MM.1S (cell line): ENCODE measurements at regions not wholly inside any gene's neighbourhood (a gene's known extent, or its start where the extent isn't known, plus 50 kb on each side); places are given as distances from the start of the nearest gene placed in this dataset.

Source experiments
- DNase-seq: peaks from one replicate; pipeline ENCODE4 v3.0.0-alpha.2; 2015
- H2AFZ ChIP-seq: fragments of 300-600 bp; sonication (generic); 2 replicates; pipeline ENCODE4 v1.6.0; 2016; ENCODE audit warnings: antibody characterized with exemption, low read length
- H3F3A ChIP-seq: fragments of 300-600 bp; sonication (generic); 2 replicates; pipeline ENCODE4 v1.6.1; 2016; ENCODE audit warnings: mild to moderate bottlenecking, antibody characterized with exemption, low read length, moderate library complexity, mixed read lengths; ENCODE audit not compliant: insufficient read depth
- H3K27ac ChIP-seq: fragments of 300-600 bp; sonication (generic); 2 replicates; pipeline ENCODE4 v1.5.1; 2016; ENCODE audit warnings: mild to moderate bottlenecking, low read length
- H3K27me3 ChIP-seq: fragments of 300-600 bp; sonication (generic); replicated peaks from 2 replicates; pipeline ENCODE4 v1.6.0; 2016; ENCODE audit warnings: low read length; ENCODE audit not compliant: insufficient read depth
- H3K36me3 ChIP-seq: fragments of 300-600 bp; sonication (generic); replicated peaks from 2 replicates; pipeline ENCODE4 v1.6.1; 2016; ENCODE audit warnings: mild to moderate bottlenecking, low read length, mixed read lengths; ENCODE audit not compliant: insufficient read depth
- H3K4me1 ChIP-seq: fragments of 300-600 bp; sonication (generic); 2 replicates; pipeline ENCODE4 v1.6.1; 2016; ENCODE audit warnings: low read length, mixed read lengths
- H3K4me2 ChIP-seq: fragments of 300-600 bp; sonication (generic); 2 replicates; pipeline ENCODE4 v1.6.0; 2016; ENCODE audit warnings: low read depth, low read length
- H3K4me3 ChIP-seq: fragments of 300-600 bp; sonication (generic); 2 replicates; pipeline ENCODE4 v1.5.1; 2016; ENCODE audit warnings: low read length, mixed read lengths
- H3K79me2 ChIP-seq: fragments of 300-600 bp; sonication (generic); 2 replicates; pipeline ENCODE4 v1.6.1; 2016; ENCODE audit warnings: mixed run types, low read length, mixed read lengths
- H3K9ac ChIP-seq: fragments of 300-600 bp; sonication (generic); 2 replicates; pipeline ENCODE4 v1.6.1; 2016; ENCODE audit warnings: low read length, mixed read lengths
- H3K9me2 ChIP-seq: fragments of 300-600 bp; sonication (generic); replicated peaks from 2 replicates; pipeline ENCODE4 v1.6.1; 2016; ENCODE audit warnings: mild to moderate bottlenecking, low read length, mixed read lengths; ENCODE audit not compliant: insufficient read depth
- H3K9me3 ChIP-seq: fragments of 300-600 bp; sonication (generic); replicated peaks from 2 replicates; pipeline ENCODE4 v1.6.1; 2016; ENCODE audit warnings: mild to moderate bottlenecking, low read length, mixed read lengths; ENCODE audit not compliant: insufficient read depth
- H4K20me1 ChIP-seq: fragments of 300-600 bp; sonication (generic); 2 replicates; pipeline ENCODE4 v1.6.1; 2016; ENCODE audit warnings: mild to moderate bottlenecking, low read length, moderate library complexity, mixed read lengths; ENCODE audit not compliant: insufficient read depth
- EZH2 ChIP-seq: fragments of 300-600 bp; sonication (generic); optimal IDR thresholded peaks from 2 replicates; pipeline ENCODE3; 2017; ENCODE audit warnings: low read depth, mild to moderate bottlenecking, antibody characterized with exemption, low read length, mixed read lengths
- EZH2phosphoT487 ChIP-seq: fragments of 300-600 bp; sonication (generic); IDR thresholded peaks from 2 replicates; pipeline ENCODE4 v1.6.1; 2018; ENCODE audit warnings: antibody characterized with exemption, low read length
- TF ChIP-seq, protein P1 (sequence below): fragments of 300-600 bp; sonication (generic); IDR thresholded peaks from 2 replicates; pipeline ENCODE4 v1.5.1; 2016; ENCODE audit warnings: antibody characterized with exemption, low read length, mixed read lengths

DNA sequence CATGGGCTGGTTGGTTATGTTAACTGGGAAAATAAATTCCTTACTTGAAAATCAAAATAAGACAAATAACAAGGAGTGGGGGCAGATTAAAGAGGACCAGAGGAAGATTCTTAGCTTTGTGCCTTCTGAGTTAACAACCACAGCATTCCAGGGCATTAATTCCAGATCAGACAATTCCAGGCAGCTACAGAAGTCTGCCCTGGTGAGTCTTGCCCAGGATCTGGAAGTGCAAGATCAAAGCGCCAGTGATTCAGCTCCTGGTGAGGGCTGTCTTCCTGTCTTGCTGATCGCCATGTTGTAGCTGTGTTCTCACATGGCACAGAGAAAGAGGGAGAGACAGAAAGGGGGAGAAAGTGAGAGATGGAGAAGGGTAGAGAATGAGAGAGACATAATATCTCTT, 65.6 kb downstream of the ANXA2R start:
- H2AFZ ChIP-seq: no peak overlapping the region
- no peaks in the 10 kb centered on the region for H3K27me3 ChIP-seq

DNA sequence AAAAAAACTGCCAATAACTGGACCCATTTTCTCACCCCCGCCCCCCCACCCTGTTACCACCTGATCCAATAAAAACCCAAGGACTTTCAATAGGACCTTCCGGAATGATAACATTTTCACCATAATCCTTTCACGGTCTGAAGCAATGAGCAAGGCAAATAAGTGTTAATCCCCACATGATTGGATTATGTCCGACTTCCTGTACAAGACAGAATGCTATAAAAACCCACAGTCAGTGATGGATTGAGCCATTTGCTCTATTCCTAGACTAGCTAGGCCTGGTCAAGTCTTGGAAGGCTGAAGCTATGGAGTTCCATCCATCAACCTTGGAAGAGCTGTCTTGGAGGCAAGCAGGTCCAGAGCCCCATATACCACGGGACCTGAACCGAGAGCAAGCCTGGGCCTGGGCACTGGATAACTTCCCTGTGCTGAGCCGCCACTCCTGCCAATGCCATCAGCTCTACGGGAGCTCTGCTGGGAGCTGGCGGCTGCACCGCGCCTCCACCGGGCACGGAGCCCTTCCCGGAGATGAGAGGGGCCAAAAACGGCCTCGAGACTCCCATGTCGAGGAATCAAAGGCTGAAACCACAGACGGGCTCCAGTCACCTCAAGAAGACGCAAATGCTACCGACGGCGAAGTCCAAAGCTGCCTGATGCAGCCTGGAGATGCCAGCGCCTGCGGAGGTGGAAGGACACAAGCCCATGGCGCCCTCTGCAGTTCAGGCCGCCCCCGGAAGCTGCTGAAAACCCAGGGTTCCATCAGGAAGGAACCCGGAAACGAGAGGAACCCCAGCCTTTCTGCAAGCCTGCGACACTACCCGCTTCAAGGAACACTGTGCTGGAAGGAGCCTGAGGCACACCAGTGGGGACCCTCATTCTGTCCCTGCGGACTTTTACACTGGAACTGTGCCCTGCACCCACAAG, 69.2 kb downstream of the ANXA2R start:
- Histone ChIP-seq H3K9me3 (no peaks in the 10 kb centered on the region), H3K4me2 (no peak overlapping the region), H3K9me2 (no peaks in the 10 kb centered on the region), H3K4me1 (no peaks in the 10 kb centered on the region), H3K27ac (no peak overlapping the region), H3K27me3 (no peaks in the 10 kb centered on the region), H3K79me2 (no peaks in the 10 kb centered on the region), H3F3A (no peaks in the 10 kb centered on the region), H4K20me1 (no peaks in the 10 kb centered on the region), H3K36me3 (no peaks in the 10 kb centered on the region), H2AFZ (no peak overlapping the region), H3K4me3 (no peak overlapping the region), H3K9ac (no peak overlapping the region)
- DNase-seq: no peak
- TF ChIP-seq EZH2phosphoT487 (no peak), EZH2 (no peak)
- TF ChIP-seq, protein P1, sequence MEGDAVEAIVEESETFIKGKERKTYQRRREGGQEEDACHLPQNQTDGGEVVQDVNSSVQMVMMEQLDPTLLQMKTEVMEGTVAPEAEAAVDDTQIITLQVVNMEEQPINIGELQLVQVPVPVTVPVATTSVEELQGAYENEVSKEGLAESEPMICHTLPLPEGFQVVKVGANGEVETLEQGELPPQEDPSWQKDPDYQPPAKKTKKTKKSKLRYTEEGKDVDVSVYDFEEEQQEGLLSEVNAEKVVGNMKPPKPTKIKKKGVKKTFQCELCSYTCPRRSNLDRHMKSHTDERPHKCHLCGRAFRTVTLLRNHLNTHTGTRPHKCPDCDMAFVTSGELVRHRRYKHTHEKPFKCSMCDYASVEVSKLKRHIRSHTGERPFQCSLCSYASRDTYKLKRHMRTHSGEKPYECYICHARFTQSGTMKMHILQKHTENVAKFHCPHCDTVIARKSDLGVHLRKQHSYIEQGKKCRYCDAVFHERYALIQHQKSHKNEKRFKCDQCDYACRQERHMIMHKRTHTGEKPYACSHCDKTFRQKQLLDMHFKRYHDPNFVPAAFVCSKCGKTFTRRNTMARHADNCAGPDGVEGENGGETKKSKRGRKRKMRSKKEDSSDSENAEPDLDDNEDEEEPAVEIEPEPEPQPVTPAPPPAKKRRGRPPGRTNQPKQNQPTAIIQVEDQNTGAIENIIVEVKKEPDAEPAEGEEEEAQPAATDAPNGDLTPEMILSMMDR: no peak

More for the DNA sequence above, 65.6 kb downstream of the ANXA2R start:
- H3K27ac ChIP-seq: no peak overlapping the region
- H3F3A ChIP-seq: no peaks in the 10 kb centered on the region
- no peak for DNase-seq
- no peaks in the 10 kb centered on the region for H3K4me1 ChIP-seq
- H4K20me1 ChIP-seq: no peaks in the 10 kb centered on the region
- no peaks in the 10 kb centered on the region for H3K9me2 ChIP-seq
- no peak overlapping the region for H3K4me3 ChIP-seq
- no peak overlapping the region for H3K4me2 ChIP-seq
- no peaks in the 10 kb centered on the region for H3K36me3 ChIP-seq
- H3K9me3 ChIP-seq: no peaks in the 10 kb centered on the region
- TF ChIP-seq, protein P1: no peak
- no peak for TF ChIP-seq EZH2phosphoT487
- no peaks in the 10 kb centered on the region for H3K79me2 ChIP-seq
- H3K9ac ChIP-seq: no peak overlapping the region

DNA sequence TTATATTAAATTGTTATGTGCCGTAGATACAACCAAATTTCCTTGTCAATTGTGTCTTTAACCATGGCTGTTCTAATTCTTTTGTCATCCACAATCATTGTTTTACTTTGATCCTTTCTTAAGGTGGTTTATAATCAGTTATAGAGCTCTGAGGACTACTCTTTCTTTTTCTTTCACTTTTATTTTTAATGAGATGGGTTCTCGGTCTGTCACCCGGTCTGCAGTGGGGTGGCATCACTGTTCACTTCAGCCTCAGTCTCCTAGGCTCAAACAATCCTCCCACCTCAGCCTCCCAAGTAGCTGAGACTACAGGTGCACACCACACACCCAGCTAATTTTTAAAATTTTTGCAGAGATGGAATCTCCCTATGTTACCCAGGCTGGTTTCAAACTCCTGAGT, 74.2 kb downstream of the ANXA2R start:
- H3K9me3 ChIP-seq: no peaks in the 10 kb centered on the region
- DNase-seq: no peak
- H3K4me2 ChIP-seq: peak overlapping the region; percentile 13; the same call in 1 of the 2 replicates
- H3K9ac ChIP-seq: no peak overlapping the region
- H3K27me3 ChIP-seq: no peaks in the 10 kb centered on the region
- 0 out of 2 replicates have a peak overlapping the region, but pooled peaks have one; percentile 14 for H2AFZ ChIP-seq
- H3K4me3 ChIP-seq: no peak overlapping the region
- H3F3A ChIP-seq: no peaks in the 10 kb centered on the region
- TF ChIP-seq EZH2phosphoT487 (no peak), EZH2 (no peak)
- TF ChIP-seq, protein P1: no peak
- H3K79me2 ChIP-seq: no peaks in the 10 kb centered on the region
- H3K4me1 ChIP-seq: no peaks in the 10 kb centered on the region; the same call in 1 of the 2 replicates
- H4K20me1 ChIP-seq: no peaks in the 10 kb centered on the region
- H3K27ac ChIP-seq: no peak overlapping the region
- no peaks in the 10 kb centered on the region for H3K36me3 ChIP-seq
- no peaks in the 10 kb centered on the region for H3K9me2 ChIP-seq
